ENCODE measurements at regions not wholly inside any gene's neighbourhood (a gene's known extent, or its start where the extent isn't known, plus 50 kb on each side); places are given as distances from the start of the nearest gene placed in this dataset.

- peak overlapping the region in 1 of 4 donors; percentile 10 for H3K4me3 ChIP-seq
These were observed 642.7 kb upstream of the ARGLU1 start for GRCh38 chr13:107210723-107211030.

GRCh38 chr13:107209824-107210722 is 642.1 kb upstream of the ARGLU1 start:
- Histone ChIP-seq H3K27ac (no peak overlapping the region), H3K4me3 (peak overlapping the region in 1 of 4 donors; percentile 10), H3K9me3 (no peaks in the 10 kb centered on the region), H3K36me3 (no peaks in the 10 kb centered on the region), H3K4me1 (peaks cover 5 to 20% (median 9%) of the 10 kb centered on the region in 4 donors), H3K27me3 (no peaks in the 10 kb centered on the region)
- 39 to 55% (median 53%) methylated on average over 11 of the region's 11 CpGs for WGBS, 5 donors
- intact Hi-C loops (cut with DNase I; ENCODE audit: low total_unique reads): loop anchor here (10.0 kb wide), 2 partner anchors 445 to 945 kb away; no protein-coding TSS in a partner anchor
- TF ChIP-seq POLR2AphosphoS5 (IDR thresholded peaks at IDR 0.05): no peak
- TF ChIP-seq EP300 (IDR thresholded peaks at IDR 0.05): no peak
- TF ChIP-seq, protein P1, sequence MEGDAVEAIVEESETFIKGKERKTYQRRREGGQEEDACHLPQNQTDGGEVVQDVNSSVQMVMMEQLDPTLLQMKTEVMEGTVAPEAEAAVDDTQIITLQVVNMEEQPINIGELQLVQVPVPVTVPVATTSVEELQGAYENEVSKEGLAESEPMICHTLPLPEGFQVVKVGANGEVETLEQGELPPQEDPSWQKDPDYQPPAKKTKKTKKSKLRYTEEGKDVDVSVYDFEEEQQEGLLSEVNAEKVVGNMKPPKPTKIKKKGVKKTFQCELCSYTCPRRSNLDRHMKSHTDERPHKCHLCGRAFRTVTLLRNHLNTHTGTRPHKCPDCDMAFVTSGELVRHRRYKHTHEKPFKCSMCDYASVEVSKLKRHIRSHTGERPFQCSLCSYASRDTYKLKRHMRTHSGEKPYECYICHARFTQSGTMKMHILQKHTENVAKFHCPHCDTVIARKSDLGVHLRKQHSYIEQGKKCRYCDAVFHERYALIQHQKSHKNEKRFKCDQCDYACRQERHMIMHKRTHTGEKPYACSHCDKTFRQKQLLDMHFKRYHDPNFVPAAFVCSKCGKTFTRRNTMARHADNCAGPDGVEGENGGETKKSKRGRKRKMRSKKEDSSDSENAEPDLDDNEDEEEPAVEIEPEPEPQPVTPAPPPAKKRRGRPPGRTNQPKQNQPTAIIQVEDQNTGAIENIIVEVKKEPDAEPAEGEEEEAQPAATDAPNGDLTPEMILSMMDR (IDR thresholded peaks at IDR 0.05): no peak
- TF ChIP-seq POLR2A (IDR thresholded peaks at IDR 0.05): no peak
- no peak for DNase-seq

More at GRCh38 chr13:107210723-107211030, 642.7 kb upstream of the ARGLU1 start:
- WGBS, 5 donors: 16 to 35% (median 23%) methylated on average over 7 of the region's 7 CpGs
- DNase-seq: peak in 1 of 2 donors; percentile 49
- TF ChIP-seq EP300 (IDR thresholded peaks at IDR 0.05): no peak
- no peak for TF ChIP-seq POLR2A (IDR thresholded peaks at IDR 0.05)
- TF ChIP-seq, protein P1 (IDR thresholded peaks at IDR 0.05): no peak
- TF ChIP-seq POLR2AphosphoS5 (IDR thresholded peaks at IDR 0.05): no peak
- intact Hi-C loops (cut with DNase I; ENCODE audit: low total_unique reads): loop anchor here (10.0 kb wide), 1 partner anchor 444 kb away; no protein-coding TSS in a partner anchor
- Histone ChIP-seq H3K9me3 (no peaks in the 10 kb centered on the region), H3K36me3 (no peaks in the 10 kb centered on the region), H3K27ac (no peak overlapping the region), H3K27me3 (no peaks in the 10 kb centered on the region), H3K4me1 (peaks cover 5 to 20% (median 9%) of the 10 kb centered on the region in 4 donors)

- no peaks in the 10 kb centered on the region for H3K27me3 ChIP-seq
- TF ChIP-seq EP300 (IDR thresholded peaks at IDR 0.05) (no peak), POLR2AphosphoS5 (IDR thresholded peaks at IDR 0.05) (no peak), POLR2A (IDR thresholded peaks at IDR 0.05) (no peak)
- TF ChIP-seq, protein P1 (IDR thresholded peaks at IDR 0.05): no peak
- no peak for DNase-seq
- no peaks in the 10 kb centered on the region for H3K9me3 ChIP-seq
- 25 to 54% (median 34%) methylated on average over 4 of the region's 4 CpGs for WGBS, 5 donors
- no peak overlapping the region for H3K4me3 ChIP-seq
- H3K27ac ChIP-seq: no peak overlapping the region
- no peaks in the 10 kb centered on the region for H3K36me3 ChIP-seq
- H3K4me1 ChIP-seq: peaks cover 5 to 20% (median 9%) of the 10 kb centered on the region in 4 donors
- intact Hi-C loops (cut with DNase I; ENCODE audit: low total_unique reads): loop anchor here (10.0 kb wide), 1 partner anchor 946 kb away; no protein-coding TSS in a partner anchor
These were observed 641.0 kb upstream of the ARGLU1 start for GRCh38 chr13:107208889-107209288.

- H3K27me3 ChIP-seq: no peaks in the 10 kb centered on the region
- H3K36me3 ChIP-seq: no peaks in the 10 kb centered on the region
- intact Hi-C loops (cut with DNase I; ENCODE audit: low total_unique reads): loop anchor here (10.0 kb wide), 1 partner anchor 949 kb away; no protein-coding TSS in a partner anchor
- peak; percentile 77 to 90 for DNase-seq
- no peak overlapping the region for H3K27ac ChIP-seq
- WGBS, 5 donors: 33 to 38% (median 35%) methylated on average over 16 of the region's 16 CpGs
- H3K4me1 ChIP-seq: peaks cover under 1 to 13% (median 7%) of the 10 kb centered on the region in 4 donors
- H3K9me3 ChIP-seq: no peaks in the 10 kb centered on the region
- no peak overlapping the region for H3K4me3 ChIP-seq
- TF ChIP-seq POLR2AphosphoS5 (IDR thresholded peaks at IDR 0.05) (peak in 1 of 3 donors; percentile 23), EP300 (IDR thresholded peaks at IDR 0.05) (no peak), POLR2A (IDR thresholded peaks at IDR 0.05) (no peak)
- TF ChIP-seq, protein P1 (IDR thresholded peaks at IDR 0.05): peak in 5 of 7 experiments; percentile 73 to 96 (median 95)
These were observed 637.6 kb upstream of the ARGLU1 start for GRCh38 chr13:107205318-107206104.
